ENCODE measurements at regions not wholly inside any gene's neighbourhood (a gene's known extent, or its start where the extent isn't known, plus 50 kb on each side); places are given as distances from the start of the nearest gene placed in this dataset.
"Not testable (repeated sequence)": the region's sequence is repeated elsewhere in the genome, so short reads cannot be mapped to it uniquely, and the experiment has no call there.

GRCh38 chr14:81618695-81619094 lies 85.0 kb upstream of the SEL1L start:
- TF ChIP-seq CTCF (IDR thresholded peaks at IDR 0.05; ENCODE audit: extremely low read depth, insufficient read depth, missing control alignments), result no peak
- no peak for DNase-seq (ENCODE audit: low spot score)
- in situ Hi-C loops (cut with MboI; ENCODE audit: low pct_unique_long_range_greater_than_20kb, low sequenced_read_pairs, unreplicated experiment), result no loop called here

- TF ChIP-seq CTCF (IDR thresholded peaks at IDR 0.05; ENCODE audit: extremely low read depth, insufficient read depth, missing control alignments), result no peak
- in situ Hi-C loops (cut with MboI; ENCODE audit: low pct_unique_long_range_greater_than_20kb, low sequenced_read_pairs, unreplicated experiment), result no loop called here
- DNase-seq (ENCODE audit: low spot score), result no peak
These were observed 86.2 kb upstream of the SEL1L start for GRCh38 chr14:81619816-81620215.

GRCh38 chr14:81623771-81624396 lies 90.2 kb upstream of the SEL1L start:
- DNase-seq (ENCODE audit: low spot score); in situ Hi-C loops (cut with MboI; ENCODE audit: low pct_unique_long_range_greater_than_20kb, low sequenced_read_pairs, unreplicated experiment): not testable (repeated sequence)

- peak; percentile 34 for TF ChIP-seq CTCF (IDR thresholded peaks at IDR 0.05; ENCODE audit: extremely low read depth, insufficient read depth, missing control alignments)
- in situ Hi-C loops (cut with MboI; ENCODE audit: low pct_unique_long_range_greater_than_20kb, low sequenced_read_pairs, unreplicated experiment), result no loop called here
- DNase-seq (ENCODE audit: low spot score), result peak; percentile 35
These were observed 91.7 kb upstream of the SEL1L start for GRCh38 chr14:81625343-81625742.

GRCh38 chr14:81632157-81632556 lies 98.5 kb upstream of the SEL1L start:
- TF ChIP-seq CTCF (IDR thresholded peaks at IDR 0.05; ENCODE audit: extremely low read depth, insufficient read depth, missing control alignments), result no peak
- in situ Hi-C loops (cut with MboI; ENCODE audit: low pct_unique_long_range_greater_than_20kb, low sequenced_read_pairs, unreplicated experiment), result no loop called here
- no peak for DNase-seq (ENCODE audit: low spot score)

- in situ Hi-C loops (cut with MboI; ENCODE audit: low pct_unique_long_range_greater_than_20kb, low sequenced_read_pairs, unreplicated experiment), result no loop called here
- TF ChIP-seq CTCF (IDR thresholded peaks at IDR 0.05; ENCODE audit: extremely low read depth, insufficient read depth, missing control alignments), result no peak
- no peak for DNase-seq (ENCODE audit: low spot score)
These were observed 99.8 kb upstream of the SEL1L start for GRCh38 chr14:81633496-81633895.

- DNase-seq (ENCODE audit: low spot score), result no peak
- in situ Hi-C loops (cut with MboI; ENCODE audit: low pct_unique_long_range_greater_than_20kb, low sequenced_read_pairs, unreplicated experiment), result no loop called here
- TF ChIP-seq CTCF (IDR thresholded peaks at IDR 0.05; ENCODE audit: extremely low read depth, insufficient read depth, missing control alignments), result no peak
These were observed 104.0 kb upstream of the SEL1L start for GRCh38 chr14:81637639-81638038.
